ENCODE measurements at regions not wholly inside any gene's neighbourhood (a gene's known extent, or its start where the extent isn't known, plus 50 kb on each side); places are given as distances from the start of the nearest gene placed in this dataset.

- ChIA-PET POLR2A (no interaction called here), CTCF (no interaction called here)
- Mint-ChIP-seq H3K4me1 (ENCODE audit: low read depth) (no peaks in the 10 kb centered on the region), H3K9me3 (no peaks in the 10 kb centered on the region), H3K27ac (no peak overlapping the region), H3K36me3 (ENCODE audit: low read depth) (no peaks in the 10 kb centered on the region), H3K27me3 (peaks cover 14% of the 10 kb centered on the region), H3K4me3 (no peak overlapping the region)
- intact Hi-C loops (cut with DNase I, micrococcal nuclease): no loop called here
- no peak overlapping the region for H3K4me3 ChIP-seq (ENCODE audit: low read length)
- H3K9me3 ChIP-seq (ENCODE audit: control insufficient read depth in 1 of 2, insufficient read depth in 1 of 2, low read length in 2 of 2): no peaks in the 10 kb centered on the region
- no peaks in the 10 kb centered on the region for H3K4me1 ChIP-seq (ENCODE audit: insufficient read depth, low read length)
- no peak overlapping the region for H3K27ac ChIP-seq (ENCODE audit: low read depth in 1 of 2, low read length in 2 of 2)
- ATAC-seq (ENCODE audit: poor library complexity) (no peak), DNase-seq (no peak)
- no peak for TF ChIP-seq CTCF (IDR thresholded peaks at IDR 0.05)
- no peaks in the 10 kb centered on the region for H3K36me3 ChIP-seq (ENCODE audit: insufficient read depth, low read length)
- H3K27me3 ChIP-seq (ENCODE audit: control insufficient read depth in 1 of 2, insufficient read depth in 2 of 2, low read length in 2 of 2): peaks cover 0 to 4% of the 10 kb centered on the region in 2 experiments
Measured at GRCh38 chr14:34237677-34238076, 224.4 kb downstream of the SPTSSA start.

- no peaks in the 10 kb centered on the region for H3K9me3 ChIP-seq (ENCODE audit: control insufficient read depth in 1 of 2, insufficient read depth in 1 of 2, low read length in 2 of 2)
- no peaks in the 10 kb centered on the region for H3K36me3 ChIP-seq (ENCODE audit: insufficient read depth, low read length)
- H3K27me3 ChIP-seq (ENCODE audit: control insufficient read depth in 1 of 2, insufficient read depth in 2 of 2, low read length in 2 of 2): peaks cover 0 to 4% of the 10 kb centered on the region in 2 experiments
- TF ChIP-seq CTCF (IDR thresholded peaks at IDR 0.05): no peak
- intact Hi-C loops (cut with DNase I, micrococcal nuclease): no loop called here
- Mint-ChIP-seq H3K4me3 (no peak overlapping the region), H3K4me1 (ENCODE audit: low read depth) (no peaks in the 10 kb centered on the region), H3K9me3 (no peaks in the 10 kb centered on the region), H3K27ac (no peak overlapping the region), H3K36me3 (ENCODE audit: low read depth) (no peaks in the 10 kb centered on the region), H3K27me3 (peaks cover 10% of the 10 kb centered on the region)
- CTCF ChIA-PET: no interaction called here
- H3K4me1 ChIP-seq (ENCODE audit: insufficient read depth, low read length): no peaks in the 10 kb centered on the region
- no peak overlapping the region for H3K27ac ChIP-seq (ENCODE audit: low read depth in 1 of 2, low read length in 2 of 2)
- H3K4me3 ChIP-seq (ENCODE audit: low read length): no peak overlapping the region
- ATAC-seq (ENCODE audit: poor library complexity) (no peak), DNase-seq (no peak)
- POLR2A ChIA-PET: no interaction called here
Measured at GRCh38 chr14:34237081-34237480, 225.0 kb downstream of the SPTSSA start.

GRCh38 chr14:34235643-34236300 is 226.3 kb downstream of the SPTSSA start:
- H3K9me3 ChIP-seq (ENCODE audit: control insufficient read depth in 1 of 2, insufficient read depth in 1 of 2, low read length in 2 of 2): no peaks in the 10 kb centered on the region
- no peaks in the 10 kb centered on the region for H3K4me1 ChIP-seq (ENCODE audit: insufficient read depth, low read length)
- no peaks in the 10 kb centered on the region for H3K27me3 ChIP-seq (ENCODE audit: control insufficient read depth in 1 of 2, insufficient read depth in 2 of 2, low read length in 2 of 2)
- no peak overlapping the region for H3K4me3 ChIP-seq (ENCODE audit: low read length)
- H3K27ac ChIP-seq (ENCODE audit: low read depth in 1 of 2, low read length in 2 of 2): no peak overlapping the region
- H3K36me3 ChIP-seq (ENCODE audit: insufficient read depth, low read length): no peaks in the 10 kb centered on the region
- H3K9me3 Mint-ChIP-seq: no peaks in the 10 kb centered on the region
- no peak overlapping the region for H3K27ac Mint-ChIP-seq
- intact Hi-C loops (cut with DNase I, micrococcal nuclease): no loop called here
- ChIA-PET POLR2A (no interaction called here), CTCF (no interaction called here)
- DNase-seq (no peak), ATAC-seq (ENCODE audit: poor library complexity) (no peak)
- no peaks in the 10 kb centered on the region for H3K36me3 Mint-ChIP-seq (ENCODE audit: low read depth)
- no peak for TF ChIP-seq CTCF (IDR thresholded peaks at IDR 0.05)
- no peaks in the 10 kb centered on the region for H3K4me1 Mint-ChIP-seq (ENCODE audit: low read depth)
- H3K27me3 Mint-ChIP-seq: no peaks in the 10 kb centered on the region
- H3K4me3 Mint-ChIP-seq: no peak overlapping the region
